GM10266 (cell line): ENCODE measurements at regions not wholly inside any gene's neighbourhood (a gene's known extent, or its start where the extent isn't known, plus 50 kb on each side); places are given as distances from the start of the nearest gene placed in this dataset.

Experiments used
- DNase-seq: peaks from one replicate; pipeline ENCODE4 v3.0.0; 2012; ENCODE audit errors: extremely low spot score
- CTCF ChIP-seq: IDR thresholded peaks from 2 replicates; pipeline ENCODE4 v1.5.1; 2012; ENCODE audit warnings: mild to moderate bottlenecking, low read depth; ENCODE audit not compliant: control insufficient read depth, insufficient read depth; ENCODE audit errors: missing control alignments

- TF ChIP-seq CTCF = no peak
These were observed 162.5 kb downstream of the GASK1B start for GRCh38 chr4:158010361-158010760.

GRCh38 chr4:158008551-158009218 is 164.1 kb downstream of the GASK1B start:
- no peak for TF ChIP-seq CTCF
- DNase-seq = no peak

More at GRCh38 chr4:158010361-158010760, 162.5 kb downstream of the GASK1B start:
- no peak for DNase-seq

GRCh38 chr4:158007566-158007965 is 165.3 kb downstream of the GASK1B start:
- TF ChIP-seq CTCF = no peak
- DNase-seq = no peak

- TF ChIP-seq CTCF = no peak
- no peak for DNase-seq
These were observed 165.8 kb downstream of the GASK1B start for GRCh38 chr4:158006990-158007389.

- TF ChIP-seq CTCF = no peak
- no peak for DNase-seq
These were observed 167.8 kb downstream of the GASK1B start for GRCh38 chr4:158005021-158005420.

GRCh38 chr4:158004101-158004500 is 168.7 kb downstream of the GASK1B start:
- DNase-seq = no peak
- no peak for TF ChIP-seq CTCF

- DNase-seq = no peak
- no peak for TF ChIP-seq CTCF
These were observed 169.6 kb downstream of the GASK1B start for GRCh38 chr4:158003212-158003611.
